IPS-15b (cell line): ENCODE measurements at regions not wholly inside any gene's neighbourhood (a gene's known extent, or its start where the extent isn't known, plus 50 kb on each side); places are given as distances from the start of the nearest gene placed in this dataset.
"Not testable (repeated sequence)": the region's sequence is repeated elsewhere in the genome, so short reads cannot be mapped to it uniquely, and the experiment has no call there.

Source experiments
- H3K27me3 ChIP-seq: one replicate; pipeline ENCODE4 v1.6.1; 2013; ENCODE audit warnings: low read length; ENCODE audit not compliant: control insufficient read depth, insufficient read depth
- H3K36me3 ChIP-seq: one replicate; pipeline ENCODE4 v1.6.1; 2013; ENCODE audit warnings: low read length; ENCODE audit not compliant: control insufficient read depth, insufficient read depth
- H3K4me1 ChIP-seq: one replicate; pipeline ENCODE4 v1.6.1; 2013; ENCODE audit warnings: mild to moderate bottlenecking, low read length; ENCODE audit not compliant: control insufficient read depth, insufficient read depth
- H3K4me3 ChIP-seq: one replicate; pipeline ENCODE4 v1.5.1; 2013; ENCODE audit warnings: low read depth, low read length
- H3K9ac ChIP-seq: one replicate; pipeline ENCODE4 v1.6.1; 2013; ENCODE audit warnings: low read depth, mild to moderate bottlenecking, low read length
- H3K9me3 ChIP-seq: one replicate; pipeline ENCODE4 v1.6.1; 2013; ENCODE audit warnings: mild to moderate bottlenecking, low read length; ENCODE audit not compliant: control insufficient read depth, insufficient read depth

GRCh38 chr11:130672911-130673310 is 224.5 kb downstream of the ADAMTS15 start:
- peaks cover 3% of the 10 kb centered on the region for H3K4me1 ChIP-seq
- no peaks in the 10 kb centered on the region for H3K9me3 ChIP-seq
- no peaks in the 10 kb centered on the region for H3K27me3 ChIP-seq
- no peak overlapping the region for H3K9ac ChIP-seq
- H3K4me3 ChIP-seq: no peak overlapping the region
- H3K36me3 ChIP-seq: no peaks in the 10 kb centered on the region

- H3K27me3 ChIP-seq: no peaks in the 10 kb centered on the region
- H3K4me3 ChIP-seq: no peak overlapping the region
- no peaks in the 10 kb centered on the region for H3K9me3 ChIP-seq
- no peaks in the 10 kb centered on the region for H3K36me3 ChIP-seq
- no peak overlapping the region for H3K9ac ChIP-seq
- H3K4me1 ChIP-seq: peaks cover 3% of the 10 kb centered on the region
Observed at GRCh38 chr11:130673698-130674097, 225.3 kb downstream of the ADAMTS15 start.

GRCh38 chr11:130674686-130675308 is 226.4 kb downstream of the ADAMTS15 start:
- Histone ChIP-seq H3K4me1 (peaks cover 3% of the 10 kb centered on the region), H3K9me3 (no peaks in the 10 kb centered on the region), H3K27me3 (no peaks in the 10 kb centered on the region), H3K36me3 (no peaks in the 10 kb centered on the region), H3K9ac (no peak overlapping the region), H3K4me3 (no peak overlapping the region)

GRCh38 chr11:130675371-130675821 is 227.0 kb downstream of the ADAMTS15 start:
- Histone ChIP-seq H3K4me1 (peaks cover 3% of the 10 kb centered on the region), H3K27me3 (no peaks in the 10 kb centered on the region), H3K4me3 (no peak overlapping the region), H3K9me3 (no peaks in the 10 kb centered on the region), H3K9ac (no peak overlapping the region), H3K36me3 (no peaks in the 10 kb centered on the region)

GRCh38 chr11:130675917-130676316 is 227.5 kb downstream of the ADAMTS15 start:
- Histone ChIP-seq H3K4me1 (peaks cover 3% of the 10 kb centered on the region), H3K27me3 (no peaks in the 10 kb centered on the region), H3K4me3 (no peak overlapping the region), H3K36me3 (no peaks in the 10 kb centered on the region), H3K9me3 (no peaks in the 10 kb centered on the region), H3K9ac (no peak overlapping the region)

- Histone ChIP-seq H3K4me3 (no peak overlapping the region), H3K4me1 (peaks cover 3% of the 10 kb centered on the region), H3K9ac (no peak overlapping the region), H3K27me3 (no peaks in the 10 kb centered on the region), H3K36me3 (no peaks in the 10 kb centered on the region), H3K9me3 (no peaks in the 10 kb centered on the region)
Observed at GRCh38 chr11:130677486-130678153, 229.2 kb downstream of the ADAMTS15 start.

GRCh38 chr11:130679247-130679646 is 230.8 kb downstream of the ADAMTS15 start:
- no peaks in the 10 kb centered on the region for H3K36me3 ChIP-seq
- H3K4me3 ChIP-seq: no peak overlapping the region
- no peaks in the 10 kb centered on the region for H3K9me3 ChIP-seq
- H3K27me3 ChIP-seq: no peaks in the 10 kb centered on the region
- no peak overlapping the region for H3K9ac ChIP-seq
- H3K4me1 ChIP-seq: peaks cover 3% of the 10 kb centered on the region

- not testable (repeated sequence) for H3K4me1 ChIP-seq, H3K4me3 ChIP-seq, H3K9me3 ChIP-seq, H3K27me3 ChIP-seq, H3K9ac ChIP-seq, H3K36me3 ChIP-seq
Observed at GRCh38 chr11:130682471-130682870, 233.8 kb downstream of the SNX19 start.

GRCh38 chr11:130689222-130689908 is 226.9 kb downstream of the SNX19 start:
- no peak overlapping the region for H3K9ac ChIP-seq
- no peak overlapping the region for H3K4me3 ChIP-seq
- no peaks in the 10 kb centered on the region for H3K36me3 ChIP-seq
- H3K9me3 ChIP-seq: no peaks in the 10 kb centered on the region
- H3K27me3 ChIP-seq: peaks cover 2% of the 10 kb centered on the region
- H3K4me1 ChIP-seq: no peaks in the 10 kb centered on the region

GRCh38 chr11:130691581-130691980 is 224.7 kb downstream of the SNX19 start:
- Histone ChIP-seq H3K9me3 (no peaks in the 10 kb centered on the region), H3K9ac (no peak overlapping the region), H3K4me1 (no peaks in the 10 kb centered on the region), H3K36me3 (no peaks in the 10 kb centered on the region), H3K27me3 (peaks cover 2% of the 10 kb centered on the region), H3K4me3 (no peak overlapping the region)

- Histone ChIP-seq H3K27me3 (peaks cover 2% of the 10 kb centered on the region), H3K4me3 (no peak overlapping the region), H3K4me1 (no peaks in the 10 kb centered on the region), H3K9ac (no peak overlapping the region), H3K36me3 (no peaks in the 10 kb centered on the region), H3K9me3 (no peaks in the 10 kb centered on the region)
Observed at GRCh38 chr11:130692220-130692619, 224.1 kb downstream of the SNX19 start.

GRCh38 chr11:130693543-130693942 is 222.7 kb downstream of the SNX19 start:
- Histone ChIP-seq H3K4me1 (no peaks in the 10 kb centered on the region), H3K9me3 (no peaks in the 10 kb centered on the region), H3K27me3 (peaks cover 2% of the 10 kb centered on the region), H3K9ac (no peak overlapping the region), H3K4me3 (no peak overlapping the region), H3K36me3 (no peaks in the 10 kb centered on the region)
